ENCODE measurements at regions not wholly inside any gene's neighbourhood (a gene's known extent, or its start where the extent isn't known, plus 50 kb on each side); places are given as distances from the start of the nearest gene placed in this dataset.
"Not testable (repeated sequence)": the region's sequence is repeated elsewhere in the genome, so short reads cannot be mapped to it uniquely, and the experiment has no call there.

- Histone ChIP-seq H3K27me3 (ENCODE audit: control insufficient read depth, insufficient read depth, low read length) (no peaks in the 10 kb centered on the region), H3K4me3 (ENCODE audit: insufficient read depth, low read depth, low read length) (no peak overlapping the region), H3K36me3 (replicated peaks; ENCODE audit: control insufficient read depth, insufficient read depth, low read length) (no peaks in the 10 kb centered on the region)
- DNase-seq: no peak
These were observed 235.8 kb downstream of the EPHA7 start for GRCh38 chr6:93183531-93183972.

GRCh38 chr6:93182938-93183479, 236.3 kb downstream of the EPHA7 start:
- Histone ChIP-seq H3K27me3 (ENCODE audit: control insufficient read depth, insufficient read depth, low read length) (no peaks in the 10 kb centered on the region), H3K4me3 (ENCODE audit: insufficient read depth, low read depth, low read length) (no peak overlapping the region), H3K36me3 (replicated peaks; ENCODE audit: control insufficient read depth, insufficient read depth, low read length) (no peaks in the 10 kb centered on the region)
- no peak for DNase-seq

- Histone ChIP-seq H3K27me3 (ENCODE audit: control insufficient read depth, insufficient read depth, low read length) (no peaks in the 10 kb centered on the region), H3K4me3 (ENCODE audit: insufficient read depth, low read depth, low read length) (no peak overlapping the region), H3K36me3 (replicated peaks; ENCODE audit: control insufficient read depth, insufficient read depth, low read length) (no peaks in the 10 kb centered on the region)
- DNase-seq: no peak
These were observed 241.4 kb downstream of the EPHA7 start for GRCh38 chr6:93177918-93178317.

DNA sequence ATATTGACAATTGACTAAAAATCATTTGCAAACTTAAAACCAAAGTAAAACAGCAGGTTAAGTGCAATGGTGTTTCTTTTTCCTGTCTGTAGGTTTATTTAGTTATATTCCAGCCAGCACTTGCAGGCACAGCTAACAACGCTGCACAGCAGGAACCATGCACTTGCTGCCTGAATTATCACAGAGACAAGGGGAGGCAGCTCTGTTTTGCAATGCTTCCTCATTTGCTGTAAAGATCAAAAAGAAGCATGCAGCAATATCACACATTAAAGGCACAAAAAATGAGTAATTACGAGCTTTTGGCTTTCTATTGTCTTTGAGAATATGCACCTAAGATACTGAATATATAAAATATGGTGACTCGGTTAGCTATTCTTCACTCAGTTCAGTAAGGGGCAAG, 241.9 kb downstream of the EPHA7 start:
- no peaks in the 10 kb centered on the region for H3K27me3 ChIP-seq (ENCODE audit: control insufficient read depth, insufficient read depth, low read length)
- H3K4me3 ChIP-seq (ENCODE audit: insufficient read depth, low read depth, low read length): no peak overlapping the region
- no peaks in the 10 kb centered on the region for H3K36me3 ChIP-seq (replicated peaks; ENCODE audit: control insufficient read depth, insufficient read depth, low read length)
- no peak for DNase-seq

GRCh38 chr6:93176070-93176469, 243.3 kb downstream of the EPHA7 start:
- Histone ChIP-seq H3K4me3 (ENCODE audit: insufficient read depth, low read depth, low read length) (no peak overlapping the region), H3K36me3 (replicated peaks; ENCODE audit: control insufficient read depth, insufficient read depth, low read length) (no peaks in the 10 kb centered on the region), H3K27me3 (ENCODE audit: control insufficient read depth, insufficient read depth, low read length) (no peaks in the 10 kb centered on the region)
- DNase-seq: no peak

- not testable (repeated sequence) for H3K36me3 ChIP-seq (replicated peaks; ENCODE audit: control insufficient read depth, insufficient read depth, low read length); DNase-seq; H3K4me3 ChIP-seq (ENCODE audit: insufficient read depth, low read depth, low read length); H3K27me3 ChIP-seq (ENCODE audit: control insufficient read depth, insufficient read depth, low read length)
These were observed 245.8 kb downstream of the EPHA7 start for GRCh38 chr6:93173573-93173972.

GRCh38 chr6:93165850-93166430, 253.4 kb downstream of the EPHA7 start:
- H3K4me3 ChIP-seq (ENCODE audit: insufficient read depth, low read depth, low read length): no peak overlapping the region
- no peak for DNase-seq
- H3K36me3 ChIP-seq (replicated peaks; ENCODE audit: control insufficient read depth, insufficient read depth, low read length): no peaks in the 10 kb centered on the region
- no peaks in the 10 kb centered on the region for H3K27me3 ChIP-seq (ENCODE audit: control insufficient read depth, insufficient read depth, low read length)

- DNase-seq: no peak
- H3K27me3 ChIP-seq (ENCODE audit: control insufficient read depth, insufficient read depth, low read length): no peaks in the 10 kb centered on the region
- no peaks in the 10 kb centered on the region for H3K36me3 ChIP-seq (replicated peaks; ENCODE audit: control insufficient read depth, insufficient read depth, low read length)
- no peak overlapping the region for H3K4me3 ChIP-seq (ENCODE audit: insufficient read depth, low read depth, low read length)
These were observed 254.6 kb downstream of the EPHA7 start for GRCh38 chr6:93164781-93165180.

DNA sequence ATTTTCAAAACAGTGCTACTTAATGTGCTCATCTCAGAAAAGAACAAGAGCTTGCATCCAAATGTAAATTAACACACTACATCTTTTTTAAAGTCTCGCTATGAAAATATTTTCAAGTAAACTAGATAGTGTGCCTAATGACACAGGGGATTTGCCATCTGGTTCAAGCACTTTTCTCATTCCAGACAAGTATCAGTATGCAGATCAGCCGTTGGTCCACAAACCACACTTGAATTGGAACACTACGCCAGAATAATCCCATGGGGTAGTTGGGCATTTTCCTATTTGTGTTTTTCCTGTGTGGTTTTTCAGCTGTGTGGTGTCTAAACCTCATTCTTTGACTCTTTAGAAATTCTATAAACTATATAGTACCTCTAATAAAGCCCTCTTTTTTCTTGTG, 256.2 kb downstream of the EPHA7 start:
- H3K4me3 ChIP-seq (ENCODE audit: insufficient read depth, low read depth, low read length): no peak overlapping the region
- no peaks in the 10 kb centered on the region for H3K36me3 ChIP-seq (replicated peaks; ENCODE audit: control insufficient read depth, insufficient read depth, low read length)
- DNase-seq: no peak
- H3K27me3 ChIP-seq (ENCODE audit: control insufficient read depth, insufficient read depth, low read length): no peaks in the 10 kb centered on the region

DNA sequence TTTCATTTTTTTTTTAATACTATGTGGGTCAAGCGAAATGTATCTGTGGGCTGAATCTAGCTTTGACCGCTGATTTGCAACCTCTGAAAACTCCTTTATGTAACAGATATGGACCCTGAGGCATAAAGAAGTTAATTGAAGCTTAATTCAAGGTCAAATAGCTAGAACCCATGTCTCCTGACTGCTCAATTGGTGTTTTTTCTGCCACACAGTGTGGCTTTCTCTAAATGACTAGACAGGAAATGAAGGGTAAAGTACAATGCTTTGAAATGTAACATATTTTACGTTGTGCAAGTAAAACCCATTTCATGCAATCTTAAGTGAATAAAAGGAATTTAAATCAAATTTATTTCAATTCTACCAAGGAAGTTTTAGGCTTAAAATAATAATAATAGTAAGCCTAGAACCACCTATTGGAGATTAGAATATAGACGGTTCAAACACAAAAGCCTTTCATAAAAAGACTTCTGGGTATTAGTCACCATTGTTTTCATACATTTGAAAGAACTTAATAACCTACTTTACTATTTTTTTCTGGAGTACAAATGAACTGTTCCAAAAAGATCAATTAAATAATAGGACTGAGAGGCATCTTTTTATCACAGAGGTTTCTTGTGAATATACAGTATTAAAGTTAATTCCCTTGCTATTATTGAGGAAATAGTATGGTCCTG, 279.8 kb downstream of the EPHA7 start:
- Histone ChIP-seq H3K27me3 (ENCODE audit: control insufficient read depth, insufficient read depth, low read length) (no peaks in the 10 kb centered on the region), H3K36me3 (replicated peaks; ENCODE audit: control insufficient read depth, insufficient read depth, low read length) (no peaks in the 10 kb centered on the region), H3K4me3 (ENCODE audit: insufficient read depth, low read depth, low read length) (no peak overlapping the region)
- DNase-seq: no peak

DNA sequence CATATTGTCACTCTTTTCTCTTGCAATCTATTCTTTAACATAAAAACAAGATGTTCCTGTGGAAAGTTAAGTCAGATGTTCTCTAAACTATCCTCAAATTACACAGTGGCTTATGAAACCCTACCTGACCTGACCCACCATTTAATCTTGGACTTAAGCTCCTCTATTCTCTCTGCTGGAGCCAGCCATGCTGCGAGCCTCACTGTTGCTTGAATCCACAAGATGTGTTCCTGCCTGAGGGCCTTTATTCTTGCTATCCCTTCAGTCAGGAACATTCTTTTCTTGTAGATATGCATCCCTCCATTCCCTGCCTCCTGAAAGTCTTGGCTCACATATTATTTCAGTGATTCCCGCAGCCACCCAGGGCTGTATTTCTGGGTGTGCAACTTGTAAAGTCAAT, 283.2 kb downstream of the EPHA7 start:
- DNase-seq: no peak
- no peak overlapping the region for H3K4me3 ChIP-seq (ENCODE audit: insufficient read depth, low read depth, low read length)
- H3K27me3 ChIP-seq (ENCODE audit: control insufficient read depth, insufficient read depth, low read length): no peaks in the 10 kb centered on the region
- no peaks in the 10 kb centered on the region for H3K36me3 ChIP-seq (replicated peaks; ENCODE audit: control insufficient read depth, insufficient read depth, low read length)

- no peak for DNase-seq
- Histone ChIP-seq H3K27me3 (ENCODE audit: control insufficient read depth, insufficient read depth, low read length) (no peaks in the 10 kb centered on the region), H3K4me3 (ENCODE audit: insufficient read depth, low read depth, low read length) (no peak overlapping the region), H3K36me3 (replicated peaks; ENCODE audit: control insufficient read depth, insufficient read depth, low read length) (no peaks in the 10 kb centered on the region)
These were observed 295.2 kb downstream of the EPHA7 start for GRCh38 chr6:93124006-93124632.

DNA sequence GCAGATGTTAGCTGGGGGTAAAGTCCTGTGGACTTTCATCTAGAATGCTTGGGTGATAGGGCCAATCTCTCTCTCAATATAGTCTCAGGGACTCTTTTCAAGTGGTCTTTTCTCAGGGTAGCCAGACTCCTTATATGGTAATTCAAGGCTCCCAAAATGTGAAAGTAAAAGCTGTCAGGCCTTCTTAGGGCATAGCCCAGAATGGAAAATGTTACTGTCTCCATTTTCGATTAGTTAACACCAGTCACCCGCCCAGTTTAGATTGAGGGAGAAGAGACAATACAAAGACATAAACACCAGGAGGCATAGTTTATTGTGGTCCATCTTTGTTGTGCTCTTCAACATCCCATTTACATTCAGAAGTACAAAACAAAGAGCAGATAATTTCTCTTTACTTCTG, 295.8 kb downstream of the EPHA7 start:
- DNase-seq: no peak
- H3K4me3 ChIP-seq (ENCODE audit: insufficient read depth, low read depth, low read length): no peak overlapping the region
- H3K36me3 ChIP-seq (replicated peaks; ENCODE audit: control insufficient read depth, insufficient read depth, low read length): no peaks in the 10 kb centered on the region
- H3K27me3 ChIP-seq (ENCODE audit: control insufficient read depth, insufficient read depth, low read length): no peaks in the 10 kb centered on the region

- H3K4me3 ChIP-seq (ENCODE audit: insufficient read depth, low read depth, low read length): no peak overlapping the region
- H3K27me3 ChIP-seq (ENCODE audit: control insufficient read depth, insufficient read depth, low read length): no peaks in the 10 kb centered on the region
- H3K36me3 ChIP-seq (replicated peaks; ENCODE audit: control insufficient read depth, insufficient read depth, low read length): no peaks in the 10 kb centered on the region
- DNase-seq: no peak
These were observed 299.1 kb downstream of the EPHA7 start for GRCh38 chr6:93120154-93120742.

DNA sequence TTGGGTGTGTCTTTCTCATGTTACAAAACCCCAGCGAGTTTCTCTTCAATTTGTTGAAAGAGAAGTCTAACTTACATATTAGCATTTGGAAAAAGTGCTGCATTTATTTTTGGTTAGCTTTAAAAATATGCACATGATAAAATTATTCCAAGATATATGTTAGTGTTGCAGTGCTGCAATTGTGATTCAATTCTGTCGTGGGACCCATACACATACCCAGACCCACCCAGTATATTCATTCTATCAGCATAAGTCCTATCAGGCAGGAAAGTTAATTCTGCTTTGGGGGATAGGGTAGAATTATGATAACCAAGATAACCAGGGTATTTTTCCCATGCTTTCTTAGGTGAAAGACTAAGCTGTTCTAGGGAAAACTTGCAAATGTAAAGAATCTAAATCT, 313.5 kb downstream of the EPHA7 start:
- DNase-seq: no peak
- H3K36me3 ChIP-seq (replicated peaks; ENCODE audit: control insufficient read depth, insufficient read depth, low read length): no peaks in the 10 kb centered on the region

More for the DNA sequence above, 313.5 kb downstream of the EPHA7 start:
- Histone ChIP-seq H3K27me3 (ENCODE audit: control insufficient read depth, insufficient read depth, low read length) (no peaks in the 10 kb centered on the region), H3K4me3 (ENCODE audit: insufficient read depth, low read depth, low read length) (no peak overlapping the region)
